ENCODE measurements at regions not wholly inside any gene's neighbourhood (a gene's known extent, or its start where the extent isn't known, plus 50 kb on each side); places are given as distances from the start of the nearest gene placed in this dataset.

- DNase-seq, result no peak
- Histone ChIP-seq H3K9me3 (no peaks in the 10 kb centered on the region), H3K4me1 (no peaks in the 10 kb centered on the region), H3K4me3 (no peak overlapping the region), H3K27me3 (no peaks in the 10 kb centered on the region), H3K27ac (no peak overlapping the region), H3K36me3 (no peaks in the 10 kb centered on the region)
- intact Hi-C loops (cut with DNase I; ENCODE audit: low total_unique reads), result no loop called here
- in situ Hi-C loops (cut with MboI; ENCODE audit: low pct_ligation_motif_present in 1 of 4, low pct_unique_long_range_greater_than_20kb in 1 of 4, low sequenced_read_pairs in 3 of 4), result no loop called here
- WGBS, 2 donors (ENCODE audit: low coverage in 1 of 2), result 84 to 89% methylated on average over 4 to 5 of the region's 5 CpGs
- TF ChIP-seq EP300 (IDR thresholded peaks at IDR 0.05; ENCODE audit: low read depth), result no peak
- no peak for TF ChIP-seq POLR2A (IDR thresholded peaks at IDR 0.05)
These were observed 1009.4 kb upstream of the GOT2 start for GRCh38 chr16:59743504-59743903.

GRCh38 chr16:59740858-59741257, 1006.7 kb upstream of the GOT2 start:
- H3K27me3 ChIP-seq, result no peaks in the 10 kb centered on the region
- in situ Hi-C loops (cut with MboI; ENCODE audit: low pct_ligation_motif_present in 1 of 4, low pct_unique_long_range_greater_than_20kb in 1 of 4, low sequenced_read_pairs in 3 of 4) (no loop called here), intact Hi-C loops (cut with DNase I; ENCODE audit: low total_unique reads) (no loop called here)
- H3K4me1 ChIP-seq, result no peaks in the 10 kb centered on the region
- TF ChIP-seq EP300 (IDR thresholded peaks at IDR 0.05; ENCODE audit: low read depth) (no peak), CTCF (IDR thresholded peaks at IDR 0.05) (no peak), POLR2AphosphoS5 (IDR thresholded peaks at IDR 0.05) (no peak), POLR2A (IDR thresholded peaks at IDR 0.05) (no peak)
- H3K27ac ChIP-seq, result no peak overlapping the region
- no peaks in the 10 kb centered on the region for H3K36me3 ChIP-seq
- no peak for DNase-seq
- H3K4me3 ChIP-seq, result no peak overlapping the region
- no peaks in the 10 kb centered on the region for H3K9me3 ChIP-seq

GRCh38 chr16:59737274-59737673, 1003.2 kb upstream of the GOT2 start:
- in situ Hi-C loops (cut with MboI; ENCODE audit: low pct_ligation_motif_present in 1 of 4, low pct_unique_long_range_greater_than_20kb in 1 of 4, low sequenced_read_pairs in 3 of 4), result no loop called here
- no peaks in the 10 kb centered on the region for H3K36me3 ChIP-seq
- no peak overlapping the region for H3K27ac ChIP-seq
- intact Hi-C loops (cut with DNase I; ENCODE audit: low total_unique reads), result no loop called here
- H3K4me1 ChIP-seq, result no peaks in the 10 kb centered on the region
- 0 to 35% methylated on average over 1 of the region's 1 CpG for WGBS, 2 donors (ENCODE audit: low coverage in 1 of 2)
- no peaks in the 10 kb centered on the region for H3K9me3 ChIP-seq
- H3K27me3 ChIP-seq, result no peaks in the 10 kb centered on the region
- no peak for DNase-seq
- no peak for TF ChIP-seq POLR2A (IDR thresholded peaks at IDR 0.05)
- TF ChIP-seq EP300 (IDR thresholded peaks at IDR 0.05; ENCODE audit: low read depth), result no peak
- TF ChIP-seq POLR2AphosphoS5 (IDR thresholded peaks at IDR 0.05), result no peak
- TF ChIP-seq CTCF (IDR thresholded peaks at IDR 0.05), result no peak
- H3K4me3 ChIP-seq, result no peak overlapping the region

GRCh38 chr16:59733321-59733720, 999.2 kb upstream of the GOT2 start:
- intact Hi-C loops (cut with DNase I; ENCODE audit: low total_unique reads) (no loop called here), in situ Hi-C loops (cut with MboI; ENCODE audit: low pct_ligation_motif_present in 1 of 4, low pct_unique_long_range_greater_than_20kb in 1 of 4, low sequenced_read_pairs in 3 of 4) (no loop called here)
- Histone ChIP-seq H3K36me3 (no peaks in the 10 kb centered on the region), H3K4me3 (no peak overlapping the region), H3K27ac (no peak overlapping the region), H3K9me3 (no peaks in the 10 kb centered on the region), H3K27me3 (no peaks in the 10 kb centered on the region), H3K4me1 (no peaks in the 10 kb centered on the region)
- DNase-seq, result no peak
- TF ChIP-seq POLR2AphosphoS5 (IDR thresholded peaks at IDR 0.05), result no peak
- TF ChIP-seq POLR2A (IDR thresholded peaks at IDR 0.05), result no peak
- TF ChIP-seq CTCF (IDR thresholded peaks at IDR 0.05), result no peak
- TF ChIP-seq EP300 (IDR thresholded peaks at IDR 0.05; ENCODE audit: low read depth), result no peak

- in situ Hi-C loops (cut with MboI; ENCODE audit: low pct_ligation_motif_present in 1 of 4, low pct_unique_long_range_greater_than_20kb in 1 of 4, low sequenced_read_pairs in 3 of 4), result no loop called here
These were observed 995.5 kb upstream of the GOT2 start for GRCh38 chr16:59729613-59730012.

More at GRCh38 chr16:59729613-59730012, 995.5 kb upstream of the GOT2 start:
- no peaks in the 10 kb centered on the region for H3K36me3 ChIP-seq
- H3K27ac ChIP-seq, result no peak overlapping the region
- 92% methylated on average over 3 of the region's 3 CpGs; no CpG with 5 or more reads in 1 of the 2 donors for WGBS, 2 donors (ENCODE audit: low coverage in 1 of 2)
- no peak for DNase-seq
- H3K9me3 ChIP-seq, result no peaks in the 10 kb centered on the region
- H3K4me1 ChIP-seq, result no peaks in the 10 kb centered on the region
- intact Hi-C loops (cut with DNase I; ENCODE audit: low total_unique reads), result no loop called here
- H3K27me3 ChIP-seq, result no peaks in the 10 kb centered on the region
- no peak overlapping the region for H3K4me3 ChIP-seq
- TF ChIP-seq POLR2AphosphoS5 (IDR thresholded peaks at IDR 0.05), result no peak
- TF ChIP-seq CTCF (IDR thresholded peaks at IDR 0.05), result no peak
- TF ChIP-seq POLR2A (IDR thresholded peaks at IDR 0.05), result no peak
